HEK293T (cell line): ENCODE measurements at regions not wholly inside any gene's neighbourhood (a gene's known extent, or its start where the extent isn't known, plus 50 kb on each side); places are given as distances from the start of the nearest gene placed in this dataset.

Experiments
- ARNT ChIP-seq: fragments of 450-650 bp; IDR thresholded peaks from 2 replicates; pipeline ENCODE4 v1.6.1; 2017; ENCODE audit warnings: mild to moderate bottlenecking
- FOXK2 ChIP-seq: fragments of 450-650 bp; IDR thresholded peaks from 2 replicates; pipeline ENCODE4 v1.6.1; 2016; ENCODE audit warnings: mild to moderate bottlenecking
- FOXM1 ChIP-seq: fragments of 450-650 bp; IDR thresholded peaks from 2 replicates; pipeline ENCODE4 v1.6.1; 2017; ENCODE audit warnings: mild to moderate bottlenecking, borderline replicate concordance
- NFRKB ChIP-seq: fragments of 450-650 bp; IDR thresholded peaks from 2 replicates; pipeline ENCODE4 v1.6.1; 2016; ENCODE audit warnings: mild to moderate bottlenecking, moderate library complexity
- TARDBP ChIP-seq: fragments of 450-650 bp; IDR thresholded peaks from 2 replicates; pipeline ENCODE4 v1.6.1; 2016
- TF ChIP-seq, protein P1 (sequence below): fragments of 450-650 bp; IDR thresholded peaks from 2 replicates; pipeline ENCODE4 v1.6.1; 2016

DNA sequence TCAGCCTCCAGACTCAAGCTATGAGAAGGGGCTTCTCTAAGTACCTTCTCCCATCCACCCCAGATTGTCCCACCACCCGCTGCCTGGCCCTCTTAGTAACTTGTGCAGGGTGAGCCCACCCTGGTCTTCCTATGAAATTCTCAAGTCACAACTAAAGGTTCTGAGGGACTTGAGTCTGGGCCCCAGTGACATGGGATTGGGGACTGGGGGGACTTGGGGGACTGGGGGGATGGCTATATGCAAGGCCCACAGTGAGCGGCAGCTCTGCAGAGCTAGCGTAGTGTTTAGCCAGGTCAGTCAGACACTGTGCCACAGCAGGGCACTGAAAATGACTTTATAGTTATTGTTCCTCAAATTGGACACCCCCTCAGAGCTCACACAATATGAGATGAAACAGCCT is 622.3 kb upstream of the CADM1 start:
- no peak for TF ChIP-seq NFRKB
- TF ChIP-seq ARNT, result no peak
- no peak for TF ChIP-seq FOXM1
- no peak for TF ChIP-seq FOXK2
- TF ChIP-seq TARDBP, result no peak
- TF ChIP-seq, protein P1, sequence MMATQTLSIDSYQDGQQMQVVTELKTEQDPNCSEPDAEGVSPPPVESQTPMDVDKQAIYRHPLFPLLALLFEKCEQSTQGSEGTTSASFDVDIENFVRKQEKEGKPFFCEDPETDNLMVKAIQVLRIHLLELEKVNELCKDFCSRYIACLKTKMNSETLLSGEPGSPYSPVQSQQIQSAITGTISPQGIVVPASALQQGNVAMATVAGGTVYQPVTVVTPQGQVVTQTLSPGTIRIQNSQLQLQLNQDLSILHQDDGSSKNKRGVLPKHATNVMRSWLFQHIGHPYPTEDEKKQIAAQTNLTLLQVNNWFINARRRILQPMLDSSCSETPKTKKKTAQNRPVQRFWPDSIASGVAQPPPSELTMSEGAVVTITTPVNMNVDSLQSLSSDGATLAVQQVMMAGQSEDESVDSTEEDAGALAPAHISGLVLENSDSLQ, result no peak
